UCSD-AML1 (cell line): ENCODE measurements at regions not wholly inside any gene's neighbourhood (a gene's known extent, or its start where the extent isn't known, plus 50 kb on each side); places are given as distances from the start of the nearest gene placed in this dataset.

Experiments
- DNase-seq: peaks from one replicate; lab custom pipeline; 2025; ENCODE audit not compliant: unreplicated experiment; lab: John Stamatoyannopoulos, UW

- no peak for DNase-seq
Observed at GRCh38 chr5:165127941-165128340, 1622.5 kb downstream of the MAT2B start.

GRCh38 chr5:165130656-165131055, 1625.2 kb downstream of the MAT2B start:
- no peak for DNase-seq

- no peak for DNase-seq
Observed at GRCh38 chr5:165134155-165134554, 1628.7 kb downstream of the MAT2B start.

DNA sequence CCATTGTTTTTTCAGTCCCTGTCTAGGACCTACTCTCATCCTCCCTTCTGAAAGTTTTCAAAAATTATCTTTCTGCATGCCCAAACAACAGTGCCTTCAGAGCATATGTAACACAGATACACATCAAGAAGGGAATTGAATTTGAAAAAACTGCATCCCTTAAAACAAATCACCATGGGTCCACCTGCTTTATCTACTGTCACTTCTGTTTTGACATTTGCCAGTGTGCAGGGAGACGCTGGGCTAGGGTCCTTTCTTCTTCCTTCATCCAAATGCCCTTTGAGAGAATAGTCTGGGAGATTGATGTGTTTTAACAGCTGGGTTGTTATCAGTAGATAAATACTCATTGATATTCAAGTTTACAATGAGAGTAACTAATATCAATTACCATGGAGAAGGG, 1630.1 kb downstream of the MAT2B start:
- DNase-seq, result no peak

- no peak for DNase-seq
Observed at GRCh38 chr5:165137701-165138100, 1632.3 kb downstream of the MAT2B start.

GRCh38 chr5:165138236-165138635, 1632.8 kb downstream of the MAT2B start:
- no peak for DNase-seq

DNA sequence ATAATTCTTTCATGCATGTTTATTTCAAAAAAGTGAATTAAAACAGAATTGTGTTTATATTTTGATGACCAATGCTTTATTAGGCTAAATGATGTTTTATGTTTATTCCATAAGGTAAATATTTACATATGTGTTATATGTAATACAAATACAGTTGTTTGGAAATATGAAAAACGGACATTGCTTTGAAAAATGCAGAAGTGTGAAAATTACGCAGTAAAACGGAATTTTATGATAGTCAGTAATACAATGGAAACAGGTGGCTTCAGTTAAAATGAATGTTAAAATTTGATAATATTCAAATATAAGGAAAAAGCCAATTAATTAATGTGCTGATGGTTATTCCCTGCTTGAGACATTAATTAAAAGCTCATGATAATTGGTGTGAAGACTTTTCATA, 1633.8 kb downstream of the MAT2B start:
- DNase-seq, result no peak

DNA sequence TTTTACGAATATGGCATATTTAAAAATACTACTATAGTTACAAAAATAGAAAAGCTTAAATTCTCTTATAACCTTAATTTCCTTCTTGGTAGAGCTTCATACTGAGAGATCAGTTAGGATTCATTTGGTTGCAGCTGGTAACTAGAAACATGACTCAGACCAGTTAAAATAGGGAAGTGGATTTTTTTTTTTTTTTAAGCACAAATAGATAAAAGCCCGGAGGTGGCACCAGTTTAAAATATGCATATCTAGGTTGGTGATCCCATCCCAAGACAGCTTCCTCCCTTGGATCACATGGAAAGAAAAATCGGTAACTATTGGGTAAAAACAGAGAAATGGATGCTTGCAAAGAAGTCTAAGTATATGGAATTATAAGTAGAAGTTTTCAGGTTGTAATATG, 1634.3 kb downstream of the MAT2B start:
- DNase-seq, result no peak

GRCh38 chr5:165143741-165144140, 1638.3 kb downstream of the MAT2B start:
- peak; percentile 6 for DNase-seq

GRCh38 chr5:165149431-165149830, 1644.0 kb downstream of the MAT2B start:
- DNase-seq, result no peak

GRCh38 chr5:165152058-165152457, 1646.6 kb downstream of the MAT2B start:
- DNase-seq, result no peak

DNA sequence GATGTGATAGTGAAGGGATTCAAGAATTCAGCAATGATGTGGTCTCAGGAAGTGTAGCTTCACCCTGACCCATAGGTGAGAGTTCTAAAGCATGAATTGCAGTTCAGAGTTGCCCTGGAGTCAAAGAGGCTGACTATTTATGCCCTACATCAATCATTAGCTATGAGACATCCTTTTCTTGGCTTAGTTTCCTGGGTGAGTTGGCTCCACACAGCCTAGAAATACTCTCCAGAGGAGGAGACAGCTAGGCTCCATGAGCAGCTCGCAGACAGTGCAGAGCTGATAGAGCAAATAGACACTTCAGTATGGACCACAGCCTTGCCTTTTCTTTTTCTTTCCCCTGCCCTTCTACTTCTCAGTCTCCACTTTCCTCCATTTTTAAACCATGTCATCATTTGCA, 1651.8 kb downstream of the MAT2B start:
- DNase-seq, result no peak

DNA sequence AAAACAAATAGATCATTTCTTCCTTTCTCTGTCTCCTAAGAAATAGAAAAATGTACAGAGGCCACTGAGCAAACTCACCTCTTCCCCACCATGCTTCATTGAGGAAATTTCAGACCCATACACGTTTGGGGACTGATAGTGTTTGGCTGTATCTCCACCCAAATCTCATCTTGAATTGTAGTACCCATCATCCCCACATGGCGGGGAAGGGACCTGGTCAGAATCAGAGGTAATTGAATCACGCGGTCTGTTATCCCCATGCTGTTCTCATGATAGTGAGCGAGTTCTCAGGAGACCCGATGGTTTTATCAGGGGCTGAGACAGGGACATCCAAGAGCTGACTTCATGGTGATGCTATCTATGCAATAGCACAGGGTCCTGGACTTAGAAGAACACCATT, 1655.8 kb downstream of the MAT2B start:
- no peak for DNase-seq

DNA sequence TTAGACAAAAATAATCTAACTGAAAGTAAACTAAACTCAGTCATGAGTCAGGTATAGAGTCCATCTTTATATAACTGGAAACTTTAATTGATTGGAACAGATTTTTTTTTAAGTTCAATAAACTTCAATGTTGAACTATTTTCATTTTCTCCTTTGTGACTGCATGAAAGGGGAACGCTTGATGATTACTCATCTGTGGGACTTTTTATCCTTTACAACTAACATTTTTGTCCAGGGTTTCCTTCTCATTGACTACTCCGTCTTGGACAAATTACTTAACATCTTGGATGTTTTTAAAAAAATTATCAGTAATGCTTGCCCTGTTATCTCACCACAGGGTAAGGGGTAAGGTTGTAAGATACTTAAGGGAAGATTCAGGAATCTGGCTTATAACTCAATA, 1658.4 kb downstream of the MAT2B start:
- DNase-seq, result no peak

DNA sequence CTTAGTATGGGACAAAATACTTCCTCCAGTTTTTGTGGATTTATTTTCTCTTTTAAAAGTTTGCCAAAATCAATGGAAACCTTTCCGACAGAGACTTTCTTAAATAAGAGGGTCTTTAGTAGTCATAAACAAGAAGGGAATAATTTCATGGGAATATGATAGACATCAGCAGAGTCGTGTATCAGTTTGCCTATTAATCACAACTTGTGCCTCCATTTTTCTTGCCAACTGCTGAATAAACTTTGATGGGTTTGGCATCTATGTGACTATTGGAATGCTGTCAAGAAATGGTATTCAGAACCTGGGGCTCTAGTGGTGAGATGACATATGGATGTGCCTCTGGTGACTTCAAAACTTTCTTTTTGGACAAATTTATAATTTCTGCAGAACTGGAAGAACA, 1668.2 kb downstream of the MAT2B start:
- no peak for DNase-seq

- no peak for DNase-seq
Observed at GRCh38 chr5:165175041-165175440, 1669.6 kb downstream of the MAT2B start.

DNA sequence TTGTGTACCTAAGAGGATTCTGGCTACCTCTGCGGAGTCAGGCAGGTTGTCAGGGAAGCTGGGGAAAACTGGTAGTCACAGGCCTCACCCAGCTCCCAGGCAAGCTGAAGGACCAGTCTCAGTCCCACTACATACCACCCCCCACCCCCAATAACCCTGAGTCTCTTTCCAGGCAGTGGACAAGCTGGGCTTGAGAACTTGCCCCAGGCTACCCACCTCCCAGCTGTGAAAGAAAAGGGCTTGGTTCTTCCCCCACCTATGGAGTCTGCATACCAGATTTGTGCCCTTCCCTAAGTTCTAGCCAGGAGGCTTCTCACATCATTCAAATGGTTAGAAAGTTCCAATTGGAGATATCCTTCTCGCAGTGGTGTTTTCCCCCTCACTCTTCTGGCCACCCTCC, 1678.8 kb downstream of the MAT2B start:
- no peak for DNase-seq

GRCh38 chr5:165185716-165186115, 1680.3 kb downstream of the MAT2B start:
- DNase-seq, result peak; percentile 4

DNA sequence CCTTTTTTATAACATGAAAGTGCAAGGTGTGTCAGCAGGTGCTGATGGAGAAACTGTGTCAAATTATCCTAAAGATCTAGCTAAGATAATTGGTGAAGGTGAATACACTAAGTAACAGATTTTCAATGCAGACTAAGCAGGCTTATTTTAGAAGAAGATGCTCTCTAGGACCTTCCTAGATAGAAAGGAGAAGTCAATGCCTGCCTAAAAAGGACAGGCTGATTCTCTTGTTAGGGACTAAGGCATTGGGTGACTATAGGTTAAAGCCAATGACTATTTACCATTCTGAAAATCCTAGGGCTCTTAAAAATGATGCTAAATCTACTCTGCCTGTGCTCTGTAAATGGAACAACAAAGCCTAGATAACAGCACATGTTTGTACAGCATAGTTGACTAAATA, 1682.4 kb downstream of the MAT2B start:
- DNase-seq, result no peak

DNA sequence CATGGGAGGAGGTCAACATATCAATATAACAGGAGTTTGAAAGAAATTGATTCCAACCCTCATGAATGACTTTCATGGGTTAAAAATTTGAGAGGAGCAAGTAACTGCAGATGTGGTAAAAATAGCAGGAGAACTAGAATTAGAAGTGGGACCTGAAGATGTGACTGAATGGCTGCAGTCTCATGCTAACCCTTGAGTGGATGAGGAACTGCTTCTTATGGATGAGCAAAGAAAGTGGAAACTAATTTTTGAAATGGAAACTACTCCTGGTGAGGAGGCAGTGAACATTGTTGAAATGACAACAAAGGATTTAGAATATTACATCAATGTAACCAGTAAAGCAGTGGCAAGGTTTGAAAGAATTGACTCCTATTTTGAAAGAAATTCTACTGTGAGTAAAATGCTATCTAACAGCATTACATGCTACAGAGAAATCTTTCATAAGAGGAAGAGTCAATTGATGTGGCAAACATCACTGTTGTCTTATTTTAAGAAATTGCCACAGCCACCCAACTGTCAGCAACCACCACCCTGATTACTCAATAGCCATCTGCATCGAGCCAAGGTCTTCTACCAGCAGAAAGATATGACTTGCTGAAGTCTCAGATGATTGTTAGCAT, 1683.2 kb downstream of the MAT2B start:
- DNase-seq, result no peak

GRCh38 chr5:165196961-165197360, 1691.5 kb downstream of the MAT2B start:
- DNase-seq, result no peak

GRCh38 chr5:165201369-165201768, 1696.0 kb downstream of the MAT2B start:
- no peak for DNase-seq

DNA sequence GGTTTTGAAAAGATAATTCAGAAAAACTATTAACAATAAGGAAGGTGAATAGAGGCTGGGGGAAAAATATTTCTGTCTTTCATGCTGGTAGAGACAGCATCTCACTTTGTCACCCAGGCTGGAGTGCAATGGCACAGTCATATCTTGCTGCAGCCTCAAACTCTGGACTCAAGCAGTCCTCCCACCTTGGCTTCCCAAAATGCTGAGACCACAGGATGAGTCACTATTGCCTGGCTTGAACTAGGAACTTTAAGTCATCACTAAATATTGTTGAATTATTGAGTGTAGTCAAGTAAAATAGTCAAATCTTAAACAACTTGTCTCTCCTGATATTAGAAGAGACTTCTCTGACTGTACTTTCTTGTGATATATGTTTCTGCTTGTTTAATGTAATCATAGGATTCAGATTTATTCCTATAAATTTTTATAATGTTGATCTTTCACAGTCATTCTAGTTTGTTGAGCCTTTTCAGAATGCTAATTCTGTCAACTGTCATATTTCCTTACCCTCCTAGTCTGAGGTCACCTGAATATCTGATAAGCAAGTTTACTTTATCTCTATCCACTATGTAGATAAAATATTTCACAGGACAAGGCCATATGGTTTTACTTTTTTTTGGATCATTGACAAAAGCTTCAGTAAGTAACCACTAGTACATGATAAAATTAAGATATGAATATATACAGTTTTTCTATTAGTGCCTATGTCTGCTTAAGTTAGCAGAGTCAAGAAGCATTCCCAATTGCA, 1696.5 kb downstream of the MAT2B start:
- DNase-seq, result peak; percentile 5
